ENCODE measurements at regions not wholly inside any gene's neighbourhood (a gene's known extent, or its start where the extent isn't known, plus 50 kb on each side); places are given as distances from the start of the nearest gene placed in this dataset.

GRCh38 chr17:77076124-77076830 lies 64.5 kb upstream of the SEC14L1 start:
- TF ChIP-seq EZH2phosphoT487 (IDR thresholded peaks at IDR 0.05; ENCODE audit: borderline replicate concordance, low read length) (no peak), CTCF (conservative IDR thresholded peaks at IDR 0.05; ENCODE audit: low read depth, low read length) (no peak), EZH2 (IDR thresholded peaks at IDR 0.05; ENCODE audit: low read length, unreplicated experiment) (no peak)

All from PC-3 (cell line).